Activated effector memory CD4-positive, alpha-beta T cell treated with Interleukin-2 at 50 U/mL for 16 hours (primary cell): ENCODE measurements at regions not wholly inside any gene's neighbourhood (a gene's known extent, or its start where the extent isn't known, plus 50 kb on each side); places are given as distances from the start of the nearest gene placed in this dataset.
"Not testable (repeated sequence)": the region's sequence is repeated elsewhere in the genome, so short reads cannot be mapped to it uniquely, and the experiment has no call there.

Experiments used
- DNase-seq: peaks from one replicate; pipeline ENCODE4 v3.0.0-alpha.2; 2020

- DNase-seq: no peak
Measured at GRCh38 chr10:63929831-63930467, 408.7 kb downstream of the REEP3 start.

GRCh38 chr10:63930584-63930983 is 409.4 kb downstream of the REEP3 start:
- DNase-seq: no peak

- no peak for DNase-seq
Measured at GRCh38 chr10:63935705-63936104, 414.5 kb downstream of the REEP3 start.

- DNase-seq: no peak
Measured at GRCh38 chr10:63940277-63940922, 419.2 kb downstream of the REEP3 start.

GRCh38 chr10:63964406-63964805 is 443.2 kb downstream of the REEP3 start:
- no peak for DNase-seq

- DNase-seq: no peak
Measured at GRCh38 chr10:63965846-63966245, 444.6 kb downstream of the REEP3 start.

GRCh38 chr10:63972949-63973827 is 452.0 kb downstream of the REEP3 start:
- DNase-seq: no peak

- DNase-seq: no peak
Measured at GRCh38 chr10:63976538-63976937, 455.3 kb downstream of the REEP3 start.

GRCh38 chr10:63977329-63977923 is 456.2 kb downstream of the REEP3 start:
- no peak for DNase-seq

- not testable (repeated sequence) for DNase-seq
Measured at GRCh38 chr10:63980870-63981269, 459.7 kb downstream of the REEP3 start.

- not testable (repeated sequence) for DNase-seq
Measured at GRCh38 chr10:63984061-63984460, 462.9 kb downstream of the REEP3 start.

GRCh38 chr10:63986536-63986935 is 465.3 kb downstream of the REEP3 start:
- no peak for DNase-seq

- DNase-seq: no peak
Measured at GRCh38 chr10:63987212-63987611, 466.0 kb downstream of the REEP3 start.

- DNase-seq: no peak
Measured at GRCh38 chr10:63994371-63994770, 473.2 kb downstream of the REEP3 start.

- DNase-seq: no peak
Measured at GRCh38 chr10:64007157-64007556, 486.0 kb downstream of the REEP3 start.

GRCh38 chr10:64010711-64011110 is 489.5 kb downstream of the REEP3 start:
- no peak for DNase-seq

- DNase-seq: no peak
Measured at GRCh38 chr10:64011912-64012714, 490.9 kb downstream of the REEP3 start.

- DNase-seq: no peak
Measured at GRCh38 chr10:64014281-64014680, 493.1 kb downstream of the REEP3 start.

GRCh38 chr10:64023926-64024470 is 502.8 kb downstream of the REEP3 start:
- DNase-seq: no peak

GRCh38 chr10:64033711-64034110 is 512.5 kb downstream of the REEP3 start:
- no peak for DNase-seq

- no peak for DNase-seq
Measured at GRCh38 chr10:64036321-64036930, 515.2 kb downstream of the REEP3 start.
